ENCODE measurements at regions not wholly inside any gene's neighbourhood (a gene's known extent, or its start where the extent isn't known, plus 50 kb on each side); places are given as distances from the start of the nearest gene placed in this dataset.
A peak's percentile ranks its signal among the peaks of the same experiment; 100 is the strongest.
"Not testable (repeated sequence)": the region's sequence is repeated elsewhere in the genome, so short reads cannot be mapped to it uniquely, and the experiment has no call there.

DNA sequence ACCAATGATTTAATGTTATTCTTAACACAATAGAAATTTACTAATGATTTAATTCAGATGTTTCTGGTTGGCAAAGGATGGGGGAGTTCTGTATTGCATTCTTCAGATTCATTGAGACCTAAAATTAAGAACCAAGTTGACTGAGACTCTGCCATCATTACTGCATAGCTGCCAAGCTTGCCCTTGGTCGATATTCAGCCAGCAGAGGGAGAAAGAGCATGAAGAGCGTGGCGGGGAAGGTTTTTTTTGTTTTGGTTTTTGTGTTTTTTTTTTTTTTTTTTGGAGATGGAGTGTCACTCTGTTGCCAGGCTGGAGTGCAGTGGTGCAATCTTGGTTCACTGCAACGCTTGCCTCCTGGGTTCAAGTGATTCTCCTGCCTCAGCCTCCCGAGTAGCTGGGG lies 659.4 kb upstream of the EEF2KMT start:
- DNase-seq (ENCODE audit: low spot score) = no peak
- Histone ChIP-seq H3K27ac (ENCODE audit: low read depth, low read length, poor library complexity, severe bottlenecking) (no peak overlapping the region), H3K4me3 (ENCODE audit: low read depth, low read length, poor library complexity, severe bottlenecking) (no peak overlapping the region), H4K20me1 (ENCODE audit: insufficient read depth, low read length) (no peaks in the 10 kb centered on the region), H2AFZ (ENCODE audit: low read length) (no peak overlapping the region), H3K36me3 (ENCODE audit: insufficient read depth, low read length) (no peaks in the 10 kb centered on the region), H3K4me1 (ENCODE audit: insufficient read depth, low read length, poor library complexity, severe bottlenecking) (no peaks in the 10 kb centered on the region), H3K4me2 (ENCODE audit: low read length) (no peak overlapping the region), H3K9me2 (ENCODE audit: insufficient read depth, low read length) (no peaks in the 10 kb centered on the region), H3K9me3 (ENCODE audit: low read length) (no peaks in the 10 kb centered on the region), H3K79me2 (ENCODE audit: insufficient read depth, low read depth, low read length) (no peaks in the 10 kb centered on the region)
- intact Hi-C loops (cut with micrococcal nuclease; ENCODE audit: unreplicated experiment) = no loop called here
- ChIA-PET POLR2A (no interaction called here), CTCF (ENCODE audit: unreplicated experiment) (no interaction called here)
- TF ChIP-seq CTCF (conservative IDR thresholded peaks at IDR 0.05; ENCODE audit: low read length) (0 out of 2 replicates have a peak, but pooled peaks have one; percentile 13), EZH2phosphoT487 (IDR thresholded peaks at IDR 0.05; ENCODE audit: borderline replicate concordance, low read depth, low read length) (no peak)
- BruUV-seq (replicated peaks) = no TSS peak

DNA sequence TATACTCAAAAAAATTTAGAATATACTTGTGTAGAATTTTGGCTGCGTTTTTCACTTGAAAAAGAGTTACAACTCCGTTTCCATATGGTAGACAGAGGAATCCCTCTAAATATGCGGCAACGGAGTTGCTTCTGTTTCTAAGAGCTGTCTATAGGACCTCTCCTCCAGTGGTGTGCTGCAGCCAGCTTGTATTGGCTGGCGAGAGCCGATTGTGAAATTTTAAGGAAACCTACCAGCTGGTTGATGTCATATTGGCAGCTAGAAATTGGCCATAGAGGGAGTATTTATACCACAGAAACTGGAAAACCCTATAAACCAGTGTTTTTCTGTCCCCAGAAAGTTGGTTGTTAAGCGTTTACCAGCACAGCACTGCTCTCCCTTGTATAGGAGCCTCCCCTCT lies 655.8 kb upstream of the EEF2KMT start:
- no peak overlapping the region for H3K27ac ChIP-seq (ENCODE audit: low read depth, low read length, poor library complexity, severe bottlenecking)
- POLR2A ChIA-PET = no interaction called here
- CTCF ChIA-PET (ENCODE audit: unreplicated experiment) = interaction anchor here (0.5 kb wide), 1 partner anchor 42 kb away, joined by 3 read pairs; no protein-coding TSS in a partner anchor
- no peak overlapping the region for H3K4me3 ChIP-seq (ENCODE audit: low read depth, low read length, poor library complexity, severe bottlenecking)
- H3K9me3 ChIP-seq (ENCODE audit: low read length) = no peaks in the 10 kb centered on the region
- H4K20me1 ChIP-seq (ENCODE audit: insufficient read depth, low read length) = no peaks in the 10 kb centered on the region
- no peak overlapping the region for H3K4me2 ChIP-seq (ENCODE audit: low read length)
- intact Hi-C loops (cut with micrococcal nuclease; ENCODE audit: unreplicated experiment) = no loop called here
- no peaks in the 10 kb centered on the region for H3K79me2 ChIP-seq (ENCODE audit: insufficient read depth, low read depth, low read length)
- no peak overlapping the region for H2AFZ ChIP-seq (ENCODE audit: low read length)
- H3K4me1 ChIP-seq (ENCODE audit: insufficient read depth, low read length, poor library complexity, severe bottlenecking) = no peaks in the 10 kb centered on the region
- no peaks in the 10 kb centered on the region for H3K36me3 ChIP-seq (ENCODE audit: insufficient read depth, low read length)
- DNase-seq (ENCODE audit: low spot score) = no peak
- no peaks in the 10 kb centered on the region for H3K9me2 ChIP-seq (ENCODE audit: insufficient read depth, low read length)
- no TSS peak for BruUV-seq (replicated peaks)
- TF ChIP-seq EZH2phosphoT487 (IDR thresholded peaks at IDR 0.05; ENCODE audit: borderline replicate concordance, low read depth, low read length) (no peak), CTCF (conservative IDR thresholded peaks at IDR 0.05; ENCODE audit: low read length) (no peak)

DNA sequence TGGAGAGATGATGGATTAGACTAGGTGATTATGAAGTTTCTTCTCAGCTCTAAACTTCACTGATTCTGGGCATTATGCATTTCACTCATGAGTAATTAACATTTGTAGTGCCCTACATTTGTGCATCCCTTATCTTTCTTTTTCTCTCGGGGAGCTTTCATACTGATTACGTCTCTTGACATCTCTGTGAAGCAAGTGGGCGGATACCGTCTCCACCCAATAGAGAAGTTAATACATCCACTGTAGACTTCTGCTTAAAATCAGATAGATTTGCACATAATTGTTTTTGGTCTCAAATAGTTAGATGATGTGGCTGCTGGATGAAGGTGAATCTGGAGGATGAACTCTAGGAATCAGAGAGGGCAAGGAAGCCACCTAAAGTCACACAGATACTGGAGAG lies 653.6 kb upstream of the EEF2KMT start:
- no peak for TF ChIP-seq EZH2phosphoT487 (IDR thresholded peaks at IDR 0.05; ENCODE audit: borderline replicate concordance, low read depth, low read length)
- no peak for TF ChIP-seq CTCF (conservative IDR thresholded peaks at IDR 0.05; ENCODE audit: low read length)
- Histone ChIP-seq H3K4me2 (ENCODE audit: low read length) (no peak overlapping the region), H3K9me2 (ENCODE audit: insufficient read depth, low read length) (no peaks in the 10 kb centered on the region), H3K36me3 (ENCODE audit: insufficient read depth, low read length) (no peaks in the 10 kb centered on the region), H4K20me1 (ENCODE audit: insufficient read depth, low read length) (no peaks in the 10 kb centered on the region), H2AFZ (ENCODE audit: low read length) (no peak overlapping the region), H3K4me1 (ENCODE audit: insufficient read depth, low read length, poor library complexity, severe bottlenecking) (no peaks in the 10 kb centered on the region), H3K4me3 (ENCODE audit: low read depth, low read length, poor library complexity, severe bottlenecking) (no peak overlapping the region), H3K9me3 (ENCODE audit: low read length) (no peaks in the 10 kb centered on the region), H3K79me2 (ENCODE audit: insufficient read depth, low read depth, low read length) (no peaks in the 10 kb centered on the region), H3K27ac (ENCODE audit: low read depth, low read length, poor library complexity, severe bottlenecking) (no peak overlapping the region)
- ChIA-PET POLR2A (interaction anchor here (0.6 kb wide), 1 partner anchor 12 kb away, joined by 4 read pairs; no protein-coding TSS in a partner anchor), CTCF (ENCODE audit: unreplicated experiment) (no interaction called here)
- no peak for DNase-seq (ENCODE audit: low spot score)
- BruUV-seq (replicated peaks) = no TSS peak
- intact Hi-C loops (cut with micrococcal nuclease; ENCODE audit: unreplicated experiment) = no loop called here

DNA sequence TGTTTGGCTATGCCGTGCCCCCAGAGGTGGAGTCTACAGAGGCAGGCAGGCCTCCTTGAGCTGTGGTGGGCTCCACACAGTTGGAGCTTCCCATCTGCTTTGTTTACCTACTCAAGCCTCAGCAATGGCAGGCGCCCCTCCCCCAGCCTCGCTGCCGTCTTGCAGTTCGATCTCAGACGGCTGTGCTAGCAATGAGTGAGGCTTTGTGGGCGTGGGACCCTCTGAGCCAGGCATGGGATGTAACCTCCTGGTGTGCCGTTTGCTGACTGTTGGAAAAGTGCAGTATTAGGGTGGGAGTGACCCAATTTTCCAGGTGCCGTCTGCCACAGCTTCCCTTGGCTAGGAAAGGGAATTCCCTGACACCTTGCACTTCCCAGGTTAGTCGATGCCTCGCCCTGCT lies 652.8 kb upstream of the EEF2KMT start:
- CTCF ChIA-PET (ENCODE audit: unreplicated experiment); H3K79me2 ChIP-seq (ENCODE audit: insufficient read depth, low read depth, low read length); intact Hi-C loops (cut with micrococcal nuclease; ENCODE audit: unreplicated experiment); H4K20me1 ChIP-seq (ENCODE audit: insufficient read depth, low read length); H3K9me2 ChIP-seq (ENCODE audit: insufficient read depth, low read length); H3K27ac ChIP-seq (ENCODE audit: low read depth, low read length, poor library complexity, severe bottlenecking); H3K36me3 ChIP-seq (ENCODE audit: insufficient read depth, low read length); BruUV-seq (replicated peaks); H3K4me3 ChIP-seq (ENCODE audit: low read depth, low read length, poor library complexity, severe bottlenecking); H3K9me3 ChIP-seq (ENCODE audit: low read length); H3K4me2 ChIP-seq (ENCODE audit: low read length); POLR2A ChIA-PET; H2AFZ ChIP-seq (ENCODE audit: low read length); H3K4me1 ChIP-seq (ENCODE audit: insufficient read depth, low read length, poor library complexity, severe bottlenecking); DNase-seq (ENCODE audit: low spot score): not testable (repeated sequence)
